ENCODE measurements at regions not wholly inside any gene's neighbourhood (a gene's known extent, or its start where the extent isn't known, plus 50 kb on each side); places are given as distances from the start of the nearest gene placed in this dataset.

DNA sequence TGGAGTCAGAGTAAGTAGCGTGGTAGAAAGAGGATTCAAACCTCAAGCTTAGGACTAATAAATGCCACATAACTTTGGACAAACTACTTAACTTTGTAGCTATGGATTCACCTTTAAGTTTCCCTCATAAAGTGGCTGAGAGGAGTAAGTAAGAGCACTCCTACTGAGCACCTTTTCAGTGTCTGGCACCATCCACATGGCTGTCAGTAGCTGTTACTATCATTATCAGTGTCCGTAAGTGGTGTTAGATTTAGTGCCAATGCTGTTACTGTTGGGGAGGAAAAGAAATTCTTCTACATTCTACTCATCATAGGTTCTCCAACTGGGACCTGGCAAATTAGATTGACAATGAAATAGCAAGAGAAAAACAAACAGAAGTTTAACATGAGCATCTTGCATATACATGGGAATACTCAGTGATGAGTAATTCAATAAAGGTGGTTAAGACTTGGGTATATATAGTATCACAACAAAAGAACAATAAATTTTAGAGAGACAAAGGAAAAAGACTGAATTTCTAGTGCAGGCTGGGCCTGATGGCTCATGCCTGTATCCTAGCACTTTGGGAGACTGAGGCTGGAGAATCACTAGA is 165.6 kb upstream of the NBEA start:
- DNase-seq (ENCODE audit: low read depth): no peak
- no peak for TF ChIP-seq CTCF (IDR thresholded peaks at IDR 0.05; ENCODE audit: insufficient read depth, low read length, poor library complexity, severe bottlenecking)
- Histone ChIP-seq H3K27me3 (ENCODE audit: control insufficient read depth, insufficient read depth, low read length) (no peaks in the 10 kb centered on the region), H3K4me3 (ENCODE audit: low read depth, low read length) (no peak overlapping the region), H3K36me3 (ENCODE audit: control insufficient read depth, insufficient read depth, low read length) (no peaks in the 10 kb centered on the region)

- no peaks in the 10 kb centered on the region for H3K36me3 ChIP-seq (ENCODE audit: control insufficient read depth, insufficient read depth, low read length)
- H3K4me3 ChIP-seq (ENCODE audit: low read depth, low read length): no peak overlapping the region
- H3K27me3 ChIP-seq (ENCODE audit: control insufficient read depth, insufficient read depth, low read length): no peaks in the 10 kb centered on the region
- no peak for TF ChIP-seq CTCF (IDR thresholded peaks at IDR 0.05; ENCODE audit: insufficient read depth, low read length, poor library complexity, severe bottlenecking)
- DNase-seq (ENCODE audit: low read depth): no peak
Measured at GRCh38 chr13:34777089-34777913, 164.8 kb upstream of the NBEA start.

- DNase-seq (ENCODE audit: low read depth): no peak
- no peak overlapping the region for H3K4me3 ChIP-seq (ENCODE audit: low read depth, low read length)
- TF ChIP-seq CTCF (IDR thresholded peaks at IDR 0.05; ENCODE audit: insufficient read depth, low read length, poor library complexity, severe bottlenecking): no peak
- no peaks in the 10 kb centered on the region for H3K36me3 ChIP-seq (ENCODE audit: control insufficient read depth, insufficient read depth, low read length)
- no peaks in the 10 kb centered on the region for H3K27me3 ChIP-seq (ENCODE audit: control insufficient read depth, insufficient read depth, low read length)
Measured at GRCh38 chr13:34777914-34778303, 164.2 kb upstream of the NBEA start.

GRCh38 chr13:34779171-34779570 is 162.9 kb upstream of the NBEA start:
- DNase-seq (ENCODE audit: low read depth): no peak
- no peaks in the 10 kb centered on the region for H3K27me3 ChIP-seq (ENCODE audit: control insufficient read depth, insufficient read depth, low read length)

DNA sequence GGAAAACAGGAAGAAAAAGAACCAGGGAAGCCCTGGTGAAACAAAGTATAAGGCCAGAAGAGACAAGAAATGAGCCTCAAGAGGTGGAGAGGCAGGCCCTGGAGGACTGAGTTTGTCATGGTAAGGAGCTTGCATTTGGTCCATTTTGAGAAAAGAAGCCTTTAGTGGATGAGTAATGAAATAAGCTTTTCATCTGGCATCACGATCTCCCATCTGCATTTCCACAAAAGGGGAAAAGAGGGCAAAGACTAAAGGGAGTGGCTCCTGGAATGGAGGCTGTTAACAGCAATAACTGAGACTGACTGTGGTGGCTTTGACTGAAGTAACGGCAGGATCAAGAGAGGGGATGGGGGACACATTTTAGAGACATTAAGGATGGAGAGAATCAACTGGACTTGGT is 148.8 kb upstream of the NBEA start:
- Histone ChIP-seq H3K27me3 (ENCODE audit: control insufficient read depth, insufficient read depth, low read length) (no peaks in the 10 kb centered on the region), H3K36me3 (ENCODE audit: control insufficient read depth, insufficient read depth, low read length) (no peaks in the 10 kb centered on the region), H3K4me3 (ENCODE audit: low read depth, low read length) (no peak overlapping the region)
- no peak for DNase-seq (ENCODE audit: low read depth)
- TF ChIP-seq CTCF (IDR thresholded peaks at IDR 0.05; ENCODE audit: insufficient read depth, low read length, poor library complexity, severe bottlenecking): no peak

More at GRCh38 chr13:34779171-34779570, 162.9 kb upstream of the NBEA start:
- H3K4me3 ChIP-seq (ENCODE audit: low read depth, low read length): no peak overlapping the region
- H3K36me3 ChIP-seq (ENCODE audit: control insufficient read depth, insufficient read depth, low read length): no peaks in the 10 kb centered on the region
- no peak for TF ChIP-seq CTCF (IDR thresholded peaks at IDR 0.05; ENCODE audit: insufficient read depth, low read length, poor library complexity, severe bottlenecking)

Measured in kidney epithelial cell (primary cell).